ENCODE measurements at regions not wholly inside any gene's neighbourhood (a gene's known extent, or its start where the extent isn't known, plus 50 kb on each side); places are given as distances from the start of the nearest gene placed in this dataset.

DNA sequence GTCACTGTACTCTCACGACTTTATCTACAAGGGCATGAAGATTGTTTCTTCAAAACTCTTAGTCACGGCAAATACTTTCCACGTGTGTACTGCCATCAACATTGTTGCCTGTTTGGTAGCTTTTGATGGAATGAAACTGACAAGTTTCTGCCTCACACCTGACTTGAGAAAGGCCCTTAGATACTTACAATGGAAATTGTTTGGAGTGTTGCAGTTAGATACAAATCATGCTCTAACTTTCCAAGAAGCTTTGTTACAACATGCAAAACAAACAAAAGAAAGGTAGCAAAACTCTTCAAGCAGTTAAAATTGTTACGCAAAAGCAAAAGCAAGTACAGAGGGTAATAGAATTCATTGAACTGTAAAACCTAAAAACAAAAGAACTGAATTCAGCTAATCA lies 91.1 kb upstream of the TLE4 start:
- 77 to 79% methylated on average over 4 of the region's 4 CpGs for WGBS, 2 experiments (ENCODE audit: low coverage in 1 of 2, low lambda C conversion rate in 2 of 2, missing lambda C conversion rate in 2 of 2)
- Histone ChIP-seq H4K20me1 (ENCODE audit: insufficient read depth) (no peaks in the 10 kb centered on the region), H3K27me3 (replicated peaks; ENCODE audit: insufficient read depth) (no peaks in the 10 kb centered on the region), H3K9me3 (ENCODE audit: low read depth) (no peaks in the 10 kb centered on the region), H3F3A (ENCODE audit: insufficient read depth) (no peaks in the 10 kb centered on the region), H3K9ac (no peak overlapping the region), H3K4me2 (ENCODE audit: unreplicated experiment) (no peak overlapping the region), H3K79me2 (ENCODE audit: insufficient read depth) (no peaks in the 10 kb centered on the region), H3K36me3 (ENCODE audit: low read depth) (no peaks in the 10 kb centered on the region), H3K9me2 (ENCODE audit: insufficient read depth) (no peaks in the 10 kb centered on the region), H2AFZ (no peak overlapping the region), H3K4me1 (ENCODE audit: insufficient read depth) (no peaks in the 10 kb centered on the region), H3K27ac (no peak overlapping the region), H3K4me3 (no peak overlapping the region)
- DNase-seq: no peak
- TF ChIP-seq EZH2phosphoT487 (IDR thresholded peaks at IDR 0.05; ENCODE audit: insufficient read depth, low read depth) (no peak), EZH2 (IDR thresholded peaks at IDR 0.05; ENCODE audit: insufficient read depth, poor library complexity, severe bottlenecking) (no peak)
- in situ Hi-C loops (cut with MboI): no loop called here

DNA sequence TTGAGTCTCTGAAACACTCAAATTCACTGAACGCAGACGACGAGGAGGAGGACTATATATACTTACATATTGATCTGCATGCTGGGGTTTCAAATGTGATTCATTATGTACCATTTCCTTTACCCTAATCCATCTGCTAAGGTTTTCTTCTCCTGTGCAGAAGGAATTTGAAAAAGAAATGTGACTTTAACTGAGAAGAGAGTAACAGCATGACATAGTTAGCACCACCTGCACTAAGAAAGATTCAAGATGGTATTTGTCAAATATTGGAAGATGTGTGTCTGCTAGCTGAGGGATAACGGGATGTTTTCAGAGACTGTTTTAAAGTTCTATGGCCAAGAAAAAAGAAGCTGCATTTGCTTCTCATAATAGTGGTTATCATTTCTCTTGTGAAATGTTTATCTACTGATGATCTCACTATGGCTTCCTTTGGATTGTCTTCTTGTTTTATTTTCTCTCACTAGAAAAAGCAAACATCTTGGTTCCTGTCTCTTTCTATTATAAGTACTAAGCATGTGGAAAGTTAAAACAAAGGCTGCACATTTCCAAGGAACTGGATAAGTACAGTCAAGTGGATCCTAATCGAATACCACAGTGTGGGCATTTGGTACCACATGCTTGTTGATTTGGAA lies 89.8 kb upstream of the TLE4 start:
- in situ Hi-C loops (cut with MboI): no loop called here
- Histone ChIP-seq H3F3A (ENCODE audit: insufficient read depth) (no peaks in the 10 kb centered on the region), H3K27me3 (replicated peaks; ENCODE audit: insufficient read depth) (no peaks in the 10 kb centered on the region), H3K4me1 (ENCODE audit: insufficient read depth) (no peaks in the 10 kb centered on the region), H3K36me3 (ENCODE audit: low read depth) (no peaks in the 10 kb centered on the region), H3K9me2 (ENCODE audit: insufficient read depth) (no peaks in the 10 kb centered on the region), H4K20me1 (ENCODE audit: insufficient read depth) (no peaks in the 10 kb centered on the region), H3K79me2 (ENCODE audit: insufficient read depth) (no peaks in the 10 kb centered on the region), H2AFZ (no peak overlapping the region), H3K9ac (no peak overlapping the region), H3K4me3 (no peak overlapping the region), H3K4me2 (ENCODE audit: unreplicated experiment) (no peak overlapping the region), H3K9me3 (ENCODE audit: low read depth) (no peaks in the 10 kb centered on the region), H3K27ac (no peak overlapping the region)
- no peak for DNase-seq
- 66 to 75% methylated on average over 5 of the region's 5 CpGs for WGBS, 2 experiments (ENCODE audit: low coverage in 1 of 2, low lambda C conversion rate in 2 of 2, missing lambda C conversion rate in 2 of 2)
- TF ChIP-seq EZH2phosphoT487 (IDR thresholded peaks at IDR 0.05; ENCODE audit: insufficient read depth, low read depth) (no peak), EZH2 (IDR thresholded peaks at IDR 0.05; ENCODE audit: insufficient read depth, poor library complexity, severe bottlenecking) (no peak)

DNA sequence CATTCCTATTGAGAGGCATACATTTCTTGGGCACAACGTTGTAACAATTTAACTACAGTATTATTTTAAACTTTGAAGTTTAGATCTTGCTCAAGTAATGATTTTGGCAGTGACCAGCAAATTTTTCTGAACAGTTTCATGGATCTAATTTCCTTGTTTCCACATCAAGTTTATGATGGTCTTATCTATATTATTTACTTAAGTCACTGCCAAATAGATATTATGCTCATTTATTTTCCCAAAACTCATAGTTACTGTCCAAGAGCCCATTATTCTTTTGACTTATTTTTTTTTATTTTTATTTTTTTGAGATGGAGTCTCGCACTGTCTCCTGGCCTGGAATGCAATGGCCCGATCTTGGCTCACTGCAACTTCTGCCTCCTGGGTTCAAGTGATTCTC lies 86.5 kb upstream of the TLE4 start:
- H3K4me1 ChIP-seq (ENCODE audit: insufficient read depth): peaks cover 3% of the 10 kb centered on the region; the same call in 1 of the 2 replicates
- H2AFZ ChIP-seq: no peak overlapping the region
- H3K4me3 ChIP-seq: no peak overlapping the region
- TF ChIP-seq EZH2 (IDR thresholded peaks at IDR 0.05; ENCODE audit: insufficient read depth, poor library complexity, severe bottlenecking): no peak
- TF ChIP-seq EZH2phosphoT487 (IDR thresholded peaks at IDR 0.05; ENCODE audit: insufficient read depth, low read depth): no peak
- no peak overlapping the region for H3K4me2 ChIP-seq (ENCODE audit: unreplicated experiment)
- 43 to 56% methylated on average over 3 of the region's 3 CpGs for WGBS, 2 experiments (ENCODE audit: low coverage in 1 of 2, low lambda C conversion rate in 2 of 2, missing lambda C conversion rate in 2 of 2)
- no peaks in the 10 kb centered on the region for H3K36me3 ChIP-seq (ENCODE audit: low read depth)
- DNase-seq: no peak
- H3K27me3 ChIP-seq (replicated peaks; ENCODE audit: insufficient read depth): no peaks in the 10 kb centered on the region
- H3K9me2 ChIP-seq (ENCODE audit: insufficient read depth): no peaks in the 10 kb centered on the region
- H3F3A ChIP-seq (ENCODE audit: insufficient read depth): no peaks in the 10 kb centered on the region
- no peaks in the 10 kb centered on the region for H3K79me2 ChIP-seq (ENCODE audit: insufficient read depth)
- H4K20me1 ChIP-seq (ENCODE audit: insufficient read depth): no peaks in the 10 kb centered on the region
- H3K9me3 ChIP-seq (ENCODE audit: low read depth): no peaks in the 10 kb centered on the region
- in situ Hi-C loops (cut with MboI): no loop called here
- no peak overlapping the region for H3K9ac ChIP-seq
- no peak overlapping the region for H3K27ac ChIP-seq

DNA sequence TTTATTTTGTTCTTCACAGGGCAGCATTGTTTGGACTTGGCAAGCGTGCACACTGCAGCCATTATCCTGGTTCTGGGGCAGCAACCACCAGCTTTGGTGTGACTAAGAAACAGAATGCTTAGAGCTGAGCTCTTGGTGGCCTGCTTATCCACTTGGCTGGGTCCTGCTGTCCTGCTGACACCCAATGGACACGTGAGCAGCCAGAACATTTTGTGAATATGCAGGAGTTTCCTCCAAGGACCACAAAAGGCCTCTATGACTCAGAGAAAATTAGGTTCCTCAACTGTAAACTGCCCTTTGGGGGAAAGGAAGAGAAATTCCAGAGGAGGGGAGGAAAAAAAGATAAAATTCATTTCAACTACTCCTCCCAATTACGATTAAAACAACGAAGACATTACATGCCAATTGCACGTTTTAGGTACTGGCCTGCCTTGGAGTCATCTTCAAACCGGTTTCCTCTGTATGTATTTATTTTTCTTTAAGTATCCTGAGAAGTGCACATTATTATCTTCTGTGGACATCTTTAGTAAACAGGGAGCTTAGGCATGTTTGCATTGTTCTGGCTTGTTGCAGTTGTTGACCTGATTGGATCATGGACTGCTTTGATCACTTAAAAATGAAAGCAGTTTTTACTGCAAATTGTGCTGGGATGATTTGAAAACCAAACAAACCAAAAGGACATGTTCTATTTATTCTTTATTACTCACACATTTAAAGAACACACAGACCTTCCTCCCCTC lies 82.3 kb upstream of the TLE4 start:
- Histone ChIP-seq H3K9me3 (ENCODE audit: low read depth) (no peaks in the 10 kb centered on the region), H3K9me2 (ENCODE audit: insufficient read depth) (no peaks in the 10 kb centered on the region)
- TF ChIP-seq EZH2 (IDR thresholded peaks at IDR 0.05; ENCODE audit: insufficient read depth, poor library complexity, severe bottlenecking): no peak
- TF ChIP-seq EZH2phosphoT487 (IDR thresholded peaks at IDR 0.05; ENCODE audit: insufficient read depth, low read depth): no peak

More for the DNA sequence above, 82.3 kb upstream of the TLE4 start:
- Histone ChIP-seq H3K4me3 (no peak overlapping the region), H3K4me1 (ENCODE audit: insufficient read depth) (peaks cover 3% of the 10 kb centered on the region; the same call in 1 of the 2 replicates), H3K27me3 (replicated peaks; ENCODE audit: insufficient read depth) (no peaks in the 10 kb centered on the region), H4K20me1 (ENCODE audit: insufficient read depth) (no peaks in the 10 kb centered on the region), H2AFZ (peak overlapping the region; percentile 23; the same call in 1 of the 2 replicates), H3K36me3 (ENCODE audit: low read depth) (no peaks in the 10 kb centered on the region), H3K9ac (no peak overlapping the region), H3K4me2 (ENCODE audit: unreplicated experiment) (peak overlapping the region; percentile 51), H3F3A (ENCODE audit: insufficient read depth) (no peaks in the 10 kb centered on the region), H3K27ac (no peak overlapping the region), H3K79me2 (ENCODE audit: insufficient read depth) (no peaks in the 10 kb centered on the region)
- DNase-seq: peak; percentile 47
- WGBS, 2 experiments (ENCODE audit: low coverage in 1 of 2, low lambda C conversion rate in 2 of 2, missing lambda C conversion rate in 2 of 2): 40 to 46% methylated on average over 6 of the region's 6 CpGs
- in situ Hi-C loops (cut with MboI): no loop called here

Measured in GM23248 (cell line).